Left cardiac atrium (tissue), 4 donors: ENCODE measurements at regions not wholly inside any gene's neighbourhood (a gene's known extent, or its start where the extent isn't known, plus 50 kb on each side); places are given as distances from the start of the nearest gene placed in this dataset.

ENCODE experiments used
- ATAC-seq, 2 donors: fragments of 200-7000 bp; cut with Tn5 transposase; one replicate each; pipeline ENCODE4 v1.9.1; 2020; ENCODE audit warnings: mild to moderate bottlenecking in 2 of 2, moderate library complexity in 2 of 2
- DNase-seq: peaks from one replicate; pipeline ENCODE4 v3.0.0-alpha.2; 2020
- intact Hi-C, 2 donors: fragments of 100-400 bp; cut with DNase I; formaldehyde crosslinking; loops; one replicate each; pipeline versions ENCODE4 v1.14.1 to v1.15.1; 2022 to 2023
- donor health status: DM: no; HTN: yes; CAD: no.
- donor health status: DM: no; HTN: yes; CAD: no; lungs with severe emphysema.
- donor health status: DM: yes; HTN: yes; CAD: no.
- donor health status: Dilated cardiomyopathy.

DNA sequence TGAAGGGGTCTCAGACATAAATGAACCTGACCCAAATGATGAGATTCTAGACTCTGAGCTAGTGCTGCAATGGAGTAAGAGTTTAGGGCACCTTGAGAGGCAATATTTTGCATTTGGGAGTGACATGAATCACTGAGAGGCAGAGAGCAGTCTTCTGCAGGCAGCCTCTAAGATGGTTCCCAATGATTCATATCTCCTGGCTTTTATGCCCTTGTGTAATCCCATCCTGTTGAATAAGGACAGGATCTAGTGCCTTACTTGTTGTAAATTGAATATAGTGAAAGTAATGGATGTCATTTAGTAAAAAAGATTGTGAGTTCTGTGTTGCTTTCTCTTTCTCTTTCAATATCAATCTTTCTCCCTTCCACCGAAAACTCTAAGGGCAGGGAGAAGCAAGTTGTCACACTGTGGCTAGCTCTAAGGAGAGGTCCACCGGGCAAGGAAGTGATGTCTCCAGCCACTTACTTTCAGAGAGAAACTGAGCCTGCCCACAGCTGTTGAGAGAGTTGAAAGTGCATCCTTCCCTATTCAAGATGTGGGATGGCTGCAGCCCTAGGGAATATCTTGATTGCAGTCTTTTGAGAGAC, 144.7 kb downstream of the TRIB2 start:
- peak; percentile 27 to 62 for ATAC-seq
- intact Hi-C loops: no loop called here

DNA sequence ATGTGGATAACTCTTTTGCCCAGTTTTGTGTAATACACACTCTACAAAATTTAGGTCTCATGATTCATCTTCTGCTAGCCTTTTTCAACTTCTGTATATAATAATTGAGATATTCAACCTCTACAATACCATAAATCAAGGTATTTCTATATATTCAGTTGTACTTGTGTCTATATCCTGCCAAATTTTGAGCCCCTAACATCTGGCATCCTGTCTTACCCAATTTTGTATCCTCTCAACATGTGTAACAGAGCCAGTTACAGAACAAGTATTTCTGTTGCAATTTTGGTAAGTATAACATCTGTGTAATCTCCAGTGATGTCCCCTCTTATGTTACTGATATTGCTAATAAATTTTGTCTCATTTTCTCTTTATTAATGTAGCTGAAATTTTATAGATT, 145.8 kb downstream of the TRIB2 start:
- ATAC-seq (no peak), DNase-seq (no peak)
- intact Hi-C loops: no loop called here

More for the DNA sequence above, 144.7 kb downstream of the TRIB2 start:
- no peak for DNase-seq

DNA sequence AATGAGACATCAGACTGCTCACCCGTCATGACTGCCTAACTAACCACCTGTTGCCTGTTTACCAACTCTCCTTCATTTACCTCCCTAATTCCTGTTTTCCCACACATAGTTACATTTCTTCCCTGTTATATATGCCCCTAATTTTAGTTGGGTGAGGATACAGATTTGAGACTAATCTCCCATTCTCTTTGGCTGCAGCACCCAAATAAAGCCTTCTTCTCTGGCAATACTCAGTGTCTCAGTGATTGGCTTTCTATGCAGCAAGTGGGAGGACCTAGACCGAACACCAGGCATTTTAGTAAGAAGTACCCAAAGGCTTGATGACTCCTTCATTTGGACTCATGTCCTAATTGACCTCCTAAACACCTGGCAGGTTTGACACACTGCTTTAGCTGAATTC, 147.2 kb downstream of the TRIB2 start:
- intact Hi-C loops: no loop called here
- ATAC-seq (no peak), DNase-seq (no peak)

DNA sequence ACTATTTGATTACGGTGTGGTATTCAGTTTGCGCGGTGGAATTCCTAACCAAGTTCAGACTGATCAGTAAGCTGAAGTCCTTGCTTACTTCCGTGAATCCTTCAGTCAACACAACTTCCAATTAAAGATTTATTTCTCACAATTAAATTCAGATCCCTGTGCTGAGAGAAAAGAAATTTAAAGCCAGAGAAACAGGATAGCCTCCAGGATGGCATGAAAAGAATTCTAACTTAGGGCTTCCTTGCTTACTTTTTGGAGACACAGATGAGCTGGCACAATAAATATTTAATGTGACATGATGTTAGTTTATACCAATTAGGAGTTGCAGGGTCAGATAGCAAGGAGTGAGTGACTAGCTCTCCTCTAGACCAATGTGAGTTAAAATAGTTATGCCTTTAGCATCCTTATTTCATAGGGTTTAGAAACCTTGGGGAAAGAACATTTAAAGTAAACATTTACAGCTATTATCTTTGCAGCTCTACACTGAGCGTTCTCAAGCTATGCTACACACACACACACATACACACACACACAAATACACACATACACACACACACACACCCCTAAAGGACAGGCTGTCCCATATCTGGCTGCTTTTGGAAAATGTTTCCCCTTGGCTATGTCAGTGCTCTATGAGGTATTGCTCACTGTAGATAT, 151.0 kb downstream of the TRIB2 start:
- intact Hi-C loops: no loop called here
- ATAC-seq: no peak
- no peak for DNase-seq

DNA sequence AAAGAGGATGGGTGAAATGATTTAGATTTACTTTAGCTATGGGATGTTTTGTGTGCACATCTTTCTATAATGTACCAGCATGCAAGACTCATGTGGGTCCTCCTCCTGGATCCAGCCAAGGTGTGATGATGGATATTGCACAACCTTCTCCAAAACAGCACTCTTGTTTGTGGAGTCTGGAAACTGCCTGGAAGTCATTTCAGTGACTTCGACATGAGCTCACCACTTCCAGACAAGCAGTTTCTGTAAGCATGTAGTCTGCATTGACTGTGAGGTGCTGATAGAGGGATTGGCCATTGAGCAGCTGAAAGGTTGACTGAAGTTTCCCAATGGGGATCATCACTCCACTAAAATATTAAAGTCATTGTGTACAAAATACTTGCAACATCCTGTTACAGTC, 154.0 kb downstream of the TRIB2 start:
- ATAC-seq: no peak
- intact Hi-C loops: no loop called here
- no peak for DNase-seq

DNA sequence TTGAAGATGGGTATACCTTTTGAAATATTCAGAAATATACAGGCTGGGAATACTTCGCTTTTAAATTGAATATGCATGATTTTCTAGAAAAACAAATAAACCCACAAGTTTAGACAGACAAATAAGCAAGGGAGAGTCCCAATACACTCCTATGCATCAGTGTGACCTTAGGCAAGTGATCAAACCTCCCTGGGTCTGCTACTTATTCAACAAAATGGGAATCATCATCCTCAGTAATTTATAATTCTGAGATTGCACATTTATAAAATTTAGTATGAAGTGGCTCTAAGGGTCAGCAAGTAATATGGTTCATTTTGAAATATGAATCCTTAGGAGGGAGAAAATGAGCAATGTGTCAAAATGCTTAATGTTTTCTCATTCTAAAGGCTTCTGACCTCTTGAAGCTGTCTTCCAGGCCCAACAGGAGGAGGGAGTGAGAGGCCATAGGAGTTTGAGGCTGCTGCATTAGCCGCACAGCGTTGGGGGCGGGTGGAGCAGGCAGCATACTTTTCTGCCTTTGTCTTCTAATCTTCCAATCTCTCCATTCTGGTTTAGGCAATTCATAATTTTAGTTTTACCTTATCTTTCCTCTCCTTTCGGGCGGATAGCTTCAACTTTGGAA, 155.1 kb downstream of the TRIB2 start:
- intact Hi-C loops: no loop called here
- DNase-seq: no peak
- no peak for ATAC-seq

DNA sequence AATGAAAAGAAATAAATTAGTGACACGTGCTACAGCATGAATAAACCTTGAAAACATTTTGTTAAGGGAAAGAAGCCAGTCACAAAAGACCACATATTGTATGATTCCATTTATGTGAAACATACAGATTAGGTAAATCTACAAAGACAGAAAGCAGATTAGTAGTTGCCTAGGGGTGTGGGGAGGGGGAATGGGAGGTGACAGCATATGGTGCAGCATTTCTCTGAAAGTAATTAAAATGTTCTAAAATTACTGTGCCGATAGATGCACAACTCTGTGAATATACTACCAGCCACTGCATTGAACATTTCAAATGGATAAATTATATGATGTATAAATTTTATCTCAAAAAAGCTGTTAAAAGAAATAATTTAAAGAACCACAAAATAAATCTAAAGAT, 161.0 kb downstream of the TRIB2 start:
- no peak for DNase-seq
- no peak for ATAC-seq

DNA sequence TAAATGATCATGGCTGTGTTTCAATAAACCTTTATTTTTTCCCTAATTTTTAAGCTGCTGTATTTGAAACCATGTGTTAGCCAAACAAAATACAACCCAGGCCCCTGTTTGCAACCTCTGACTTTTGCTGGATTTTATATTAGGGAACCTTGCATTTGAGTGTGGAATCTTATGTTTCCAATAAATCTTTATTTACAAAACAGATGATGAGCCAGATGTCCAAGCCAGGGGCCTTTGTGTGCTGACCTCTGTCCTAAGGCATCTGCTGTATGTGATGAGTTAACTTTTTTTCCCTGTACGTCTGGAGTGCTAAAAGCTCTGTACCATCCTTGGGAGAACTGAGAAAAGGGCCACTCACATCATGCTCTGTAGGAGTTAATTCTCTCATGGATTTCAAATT, 162.9 kb downstream of the TRIB2 start:
- intact Hi-C loops: no loop called here
- no peak for DNase-seq
- no peak for ATAC-seq

More for the DNA sequence above, 161.0 kb downstream of the TRIB2 start:
- intact Hi-C loops: no loop called here

DNA sequence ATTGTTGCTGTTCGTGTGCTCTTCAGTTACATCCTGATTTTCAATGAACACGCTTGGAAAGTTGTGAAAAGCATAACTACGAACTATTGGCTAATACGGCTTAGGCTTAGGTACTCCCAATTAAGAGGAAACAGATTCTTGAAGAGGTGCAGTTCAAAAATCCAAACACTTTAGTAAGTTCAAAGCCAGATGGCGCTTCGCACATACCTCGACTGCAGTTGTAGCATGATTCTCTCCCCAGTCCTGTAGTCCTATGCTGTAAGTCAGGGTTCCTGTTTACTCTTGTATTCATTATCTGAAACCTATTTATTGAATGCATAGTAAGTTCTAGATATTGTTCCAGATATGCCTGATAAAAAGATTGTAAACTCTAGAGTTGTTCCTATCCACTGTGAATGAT, 165.2 kb downstream of the TRIB2 start:
- intact Hi-C loops: no loop called here
- ATAC-seq (no peak), DNase-seq (no peak)

DNA sequence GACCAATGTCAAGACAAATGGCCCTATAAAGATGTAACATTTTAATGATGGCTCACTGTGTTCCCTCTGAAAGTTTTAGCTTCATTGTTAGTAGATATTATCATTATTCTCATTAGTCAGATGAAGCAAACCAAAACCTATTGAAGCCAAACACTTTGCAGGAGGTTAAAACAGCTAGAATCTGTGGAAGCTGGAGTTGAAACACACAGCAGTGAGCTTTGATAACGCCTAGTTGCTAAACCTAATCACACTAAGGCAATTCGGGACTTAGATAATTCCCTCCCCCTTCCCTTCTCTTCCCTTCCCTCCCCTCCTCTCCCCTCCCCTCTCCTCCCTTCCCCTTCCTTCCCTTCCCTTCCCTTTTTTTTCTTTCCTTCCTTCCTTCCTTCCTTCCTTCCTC, 165.7 kb downstream of the TRIB2 start:
- intact Hi-C loops: no loop called here
- DNase-seq: no peak
- no peak for ATAC-seq

DNA sequence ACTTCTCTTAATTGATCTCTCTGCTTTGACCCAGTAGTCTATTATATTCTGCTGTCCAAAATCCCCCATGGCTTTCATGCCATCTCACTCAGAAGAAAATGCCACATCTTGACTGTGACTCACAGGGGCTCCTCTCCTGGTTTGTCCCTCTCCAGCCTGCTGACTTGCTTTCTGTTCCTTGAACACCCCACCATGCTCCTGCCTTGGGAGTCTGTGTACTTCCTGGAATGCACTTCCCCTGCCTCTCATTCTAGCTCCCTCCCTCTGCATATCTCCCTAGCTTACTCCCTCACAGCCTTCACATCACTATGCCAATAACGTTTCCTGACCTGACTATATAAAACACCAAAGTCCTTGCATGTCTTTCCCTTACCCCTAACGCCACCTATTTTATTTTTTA, 167.2 kb downstream of the TRIB2 start:
- DNase-seq (no peak), ATAC-seq (peak in 1 of 2 donors; percentile 55)
- intact Hi-C loops: no loop called here

DNA sequence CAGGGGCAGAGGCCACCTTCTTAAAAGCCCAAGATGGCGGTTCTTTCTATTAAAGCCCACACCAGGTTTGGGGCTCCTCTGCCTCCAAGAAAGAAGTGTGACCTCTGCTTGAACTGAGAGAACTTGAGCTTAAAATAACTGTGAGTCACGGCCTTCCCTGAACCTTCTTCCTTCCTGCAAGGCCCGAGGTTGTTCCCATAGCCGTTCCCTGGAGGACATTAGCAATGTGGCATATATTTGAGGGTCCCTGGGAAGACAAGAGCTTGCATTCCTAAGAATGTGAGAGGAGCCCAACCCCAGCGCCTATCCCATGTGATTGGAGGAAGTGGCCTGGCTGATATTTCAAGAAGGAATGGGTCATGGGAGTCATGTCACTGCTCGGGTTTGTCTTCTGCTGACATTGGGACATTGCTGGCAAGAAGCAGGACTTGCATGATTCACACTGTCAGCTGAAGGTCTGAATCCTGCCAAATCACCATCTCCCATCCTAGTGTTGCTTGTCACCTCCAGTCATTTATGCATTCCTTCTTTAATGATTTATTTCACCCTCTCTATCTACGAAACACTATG, 168.1 kb downstream of the TRIB2 start:
- ATAC-seq (peak; percentile 81 to 87), DNase-seq (peak; percentile 59)
- intact Hi-C loops: no loop called here

DNA sequence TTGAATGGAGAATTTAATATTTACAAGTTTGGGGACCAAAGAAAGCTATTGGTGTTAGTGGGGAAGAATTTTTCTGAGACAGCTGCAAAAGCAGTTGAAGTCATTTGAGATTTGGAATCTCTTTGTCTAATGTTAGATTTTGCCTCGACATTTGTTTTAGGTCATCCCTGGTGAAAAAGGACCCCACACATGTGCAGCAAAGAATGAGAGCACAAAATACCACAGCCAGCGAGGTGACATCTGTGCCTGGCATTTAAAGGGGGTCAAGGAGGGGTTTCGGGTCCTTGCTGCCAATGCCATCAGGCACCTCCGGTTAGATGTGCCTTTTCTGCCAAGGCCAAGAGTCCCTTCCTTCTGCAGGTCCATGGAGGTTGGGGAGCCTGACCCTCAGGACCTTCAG, 173.3 kb downstream of the TRIB2 start:
- no peak for DNase-seq
- intact Hi-C loops: no loop called here
- ATAC-seq: no peak

DNA sequence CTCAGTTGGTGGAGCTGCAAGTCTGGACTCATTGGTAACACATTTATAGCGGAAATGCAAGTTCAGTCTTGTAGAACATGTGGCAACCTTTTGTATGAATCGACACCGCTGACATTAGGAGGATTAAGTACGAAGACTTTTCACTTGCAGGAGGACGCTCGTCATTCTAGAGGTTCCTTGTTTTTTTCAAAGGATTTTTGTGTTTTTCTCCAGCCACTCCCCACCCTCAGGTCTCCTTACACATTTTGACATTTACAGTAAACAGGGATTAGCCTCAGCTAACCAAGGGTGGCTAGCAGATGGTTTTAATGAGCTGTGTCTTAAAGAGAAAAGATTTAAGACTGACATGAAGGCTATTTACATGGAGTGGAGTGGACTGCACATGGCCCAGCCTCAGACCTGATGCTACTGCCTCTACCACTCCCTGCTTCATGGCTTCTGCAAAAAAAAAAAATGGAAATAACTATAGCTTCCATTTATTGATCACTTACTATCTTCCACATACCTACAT, 173.8 kb downstream of the TRIB2 start:
- no peak for ATAC-seq
- DNase-seq: no peak
- intact Hi-C loops: no loop called here

DNA sequence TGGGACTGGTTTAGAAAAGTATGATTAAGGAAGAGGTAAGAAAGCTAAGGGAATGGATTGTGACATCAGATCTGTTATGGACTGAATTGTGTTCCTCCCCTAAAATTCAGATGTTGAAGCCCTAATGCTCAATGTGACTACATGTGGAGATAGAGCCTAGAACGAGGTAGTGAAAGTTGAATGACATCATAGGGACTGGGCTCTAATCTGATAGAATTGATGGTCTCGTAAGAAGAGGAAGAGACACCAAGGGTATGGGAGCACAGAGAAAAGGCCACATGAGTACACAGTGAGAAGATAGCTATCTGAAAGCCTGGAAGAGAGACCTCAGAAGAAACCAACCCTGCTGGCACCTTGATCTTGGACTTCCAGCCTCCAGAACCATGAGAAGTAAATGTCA, 178.3 kb downstream of the TRIB2 start:
- DNase-seq (no peak), ATAC-seq (no peak)
- intact Hi-C loops: no loop called here

DNA sequence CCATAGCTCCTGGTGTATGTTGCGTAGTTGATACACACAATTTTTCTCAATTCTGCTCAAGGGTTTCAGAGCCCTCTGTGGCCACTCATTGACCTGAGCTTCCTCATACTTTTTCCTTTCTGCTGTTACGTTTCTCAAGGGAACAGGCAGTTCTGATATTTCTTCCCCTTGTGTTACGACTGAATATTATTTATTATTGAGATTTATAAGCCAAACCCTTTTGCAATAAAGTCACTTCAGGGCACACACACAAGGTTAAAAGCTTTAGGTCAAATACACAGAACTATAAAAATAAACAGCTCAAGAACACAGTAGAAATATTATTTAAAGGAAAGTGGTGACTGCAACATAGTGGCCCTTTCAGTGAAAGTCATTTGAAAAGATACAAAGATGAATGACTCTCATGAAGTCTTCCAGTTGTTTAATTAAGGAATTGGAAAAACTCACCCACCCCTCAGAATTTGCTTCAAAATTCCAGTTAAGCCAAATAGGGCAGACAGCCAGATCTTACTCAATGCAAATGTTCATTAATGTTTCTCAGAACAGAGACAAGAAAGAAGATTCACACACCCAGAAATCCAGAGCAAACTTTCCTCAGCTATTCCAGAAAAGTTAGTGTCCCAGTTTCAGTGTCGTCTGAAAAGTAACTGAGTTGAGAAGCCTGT, 179.7 kb downstream of the TRIB2 start:
- no peak for ATAC-seq
- no peak for DNase-seq
- intact Hi-C loops: no loop called here

DNA sequence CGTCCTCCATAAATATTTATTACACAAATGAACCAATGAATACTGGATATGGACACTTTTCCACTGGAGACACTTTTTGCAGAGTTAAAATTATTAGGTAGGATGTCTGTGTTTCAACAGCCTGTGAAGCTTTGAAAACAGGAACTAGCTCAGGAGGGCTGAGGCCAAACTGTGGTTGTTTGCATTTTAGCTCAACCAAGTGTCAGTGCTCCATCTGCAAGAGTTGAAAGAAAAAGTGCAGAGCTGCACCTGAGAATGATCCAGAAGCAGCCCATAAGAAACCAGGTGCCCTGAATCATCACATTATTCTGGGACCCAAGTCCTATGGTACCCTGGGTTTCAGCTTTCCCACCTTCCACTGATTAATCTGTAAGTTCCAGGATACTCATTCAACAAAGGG, 180.4 kb downstream of the TRIB2 start:
- DNase-seq: no peak
- ATAC-seq: no peak
- intact Hi-C loops: no loop called here

DNA sequence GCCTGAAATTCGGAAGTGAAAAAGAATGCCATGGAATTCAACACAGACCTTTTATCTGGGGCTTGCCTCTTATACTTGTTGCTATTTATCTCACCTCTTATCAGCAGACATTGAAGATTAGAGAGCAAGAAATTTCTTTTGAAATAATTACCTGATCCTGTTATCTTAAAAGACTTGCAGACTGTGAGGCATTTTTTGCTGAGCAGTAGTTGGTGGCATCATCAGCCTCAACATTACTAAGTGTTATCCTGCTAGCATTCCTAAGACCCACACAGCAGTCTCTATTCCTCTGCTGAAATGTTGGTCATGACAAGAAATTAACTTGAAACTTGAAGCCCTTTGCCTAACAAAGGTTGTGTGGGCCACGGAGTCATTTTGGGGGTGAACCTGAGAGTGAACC, 186.5 kb downstream of the TRIB2 start:
- ATAC-seq: no peak
- intact Hi-C loops: no loop called here
- DNase-seq: no peak

DNA sequence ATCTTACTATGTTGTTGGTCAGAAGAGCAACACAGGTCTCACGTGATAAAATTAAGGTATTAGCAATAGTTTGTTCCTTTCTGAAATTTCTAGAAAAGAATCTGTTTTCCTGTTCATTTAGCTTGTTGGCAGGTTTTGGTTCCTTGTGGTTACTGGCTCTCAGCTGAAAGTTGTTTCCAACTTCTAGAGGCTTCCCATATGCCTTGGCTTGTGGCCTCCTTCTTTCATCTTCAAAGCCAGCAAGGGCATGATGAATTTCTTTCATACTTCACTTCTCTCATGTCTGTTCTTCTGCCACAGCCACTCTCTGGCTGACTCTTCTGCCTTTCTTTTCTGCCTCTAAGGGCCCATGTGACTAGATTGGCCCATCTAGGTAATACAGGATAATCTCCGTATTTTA, 193.7 kb downstream of the TRIB2 start:
- intact Hi-C loops: no loop called here
- ATAC-seq (no peak), DNase-seq (no peak)

DNA sequence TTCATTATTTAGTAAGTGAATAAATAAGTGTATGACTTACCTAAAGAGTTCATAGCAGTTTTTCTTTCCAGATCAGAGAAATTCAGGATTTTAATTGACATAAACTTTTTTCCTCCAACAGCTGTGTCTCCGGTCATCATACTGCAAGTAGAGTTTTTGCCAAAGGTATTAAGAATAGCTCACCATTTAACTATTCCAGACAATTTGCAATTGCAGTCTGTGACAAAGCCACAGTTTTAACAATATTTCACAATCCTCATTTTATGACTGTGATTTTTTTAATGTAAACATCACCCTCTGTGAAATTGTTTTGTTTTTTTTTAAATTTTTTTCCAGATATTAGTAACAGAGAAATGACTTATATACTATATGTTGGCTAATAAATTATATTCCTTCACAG, 199.1 kb downstream of the TRIB2 start:
- DNase-seq: no peak
- ATAC-seq: no peak
- intact Hi-C loops: loop anchor here in 1 of 2 donors (5.0 kb wide), 1 partner anchor 108 kb away; no protein-coding TSS in a partner anchor
